HG02870 (cell line): ENCODE measurements at regions not wholly inside any gene's neighbourhood (a gene's known extent, or its start where the extent isn't known, plus 50 kb on each side); places are given as distances from the start of the nearest gene placed in this dataset.

ENCODE experiments used
- ATAC-seq: cut with Tn5 transposase; IDR thresholded peaks from one replicate; pipeline ENCODE4 v1.9.1; 2021; ENCODE audit warnings: mild to moderate bottlenecking, moderate library complexity; ENCODE audit not compliant: unreplicated experiment

DNA sequence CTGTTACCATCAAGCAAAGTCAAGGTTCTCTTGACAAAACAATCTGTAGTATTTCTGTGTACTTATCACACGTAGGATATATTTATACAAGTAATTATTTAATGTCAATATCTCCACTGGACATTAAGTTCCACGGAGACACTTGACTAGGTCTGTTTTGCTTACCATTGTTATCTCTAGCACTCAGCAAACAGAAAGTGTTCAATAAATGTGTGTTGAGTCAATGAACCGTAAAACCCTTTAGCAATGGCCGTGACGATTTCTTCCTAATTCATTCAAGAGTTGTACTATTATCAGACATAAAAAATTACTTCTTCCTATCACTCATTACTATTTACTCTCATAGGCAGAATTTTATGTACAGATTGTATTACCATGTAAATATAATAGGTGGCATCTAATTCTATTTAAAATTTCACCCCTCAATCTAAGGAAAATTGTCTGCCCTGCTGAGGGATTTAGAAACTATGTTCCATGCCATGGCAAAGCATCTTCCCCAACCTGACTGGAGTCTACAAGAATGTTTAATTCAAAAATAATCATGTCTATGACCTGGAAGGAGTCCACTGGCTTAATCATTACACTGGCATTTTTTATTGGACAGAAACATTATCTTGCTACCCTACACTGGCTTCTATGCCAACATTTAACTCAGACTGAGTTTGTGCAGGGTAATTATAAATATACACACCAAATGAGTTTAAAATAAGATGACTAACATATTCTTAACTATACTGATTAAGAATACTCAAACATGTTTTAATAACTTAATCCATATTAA lies 301.9 kb downstream of the ZEB2 start:
- ATAC-seq = no peak

DNA sequence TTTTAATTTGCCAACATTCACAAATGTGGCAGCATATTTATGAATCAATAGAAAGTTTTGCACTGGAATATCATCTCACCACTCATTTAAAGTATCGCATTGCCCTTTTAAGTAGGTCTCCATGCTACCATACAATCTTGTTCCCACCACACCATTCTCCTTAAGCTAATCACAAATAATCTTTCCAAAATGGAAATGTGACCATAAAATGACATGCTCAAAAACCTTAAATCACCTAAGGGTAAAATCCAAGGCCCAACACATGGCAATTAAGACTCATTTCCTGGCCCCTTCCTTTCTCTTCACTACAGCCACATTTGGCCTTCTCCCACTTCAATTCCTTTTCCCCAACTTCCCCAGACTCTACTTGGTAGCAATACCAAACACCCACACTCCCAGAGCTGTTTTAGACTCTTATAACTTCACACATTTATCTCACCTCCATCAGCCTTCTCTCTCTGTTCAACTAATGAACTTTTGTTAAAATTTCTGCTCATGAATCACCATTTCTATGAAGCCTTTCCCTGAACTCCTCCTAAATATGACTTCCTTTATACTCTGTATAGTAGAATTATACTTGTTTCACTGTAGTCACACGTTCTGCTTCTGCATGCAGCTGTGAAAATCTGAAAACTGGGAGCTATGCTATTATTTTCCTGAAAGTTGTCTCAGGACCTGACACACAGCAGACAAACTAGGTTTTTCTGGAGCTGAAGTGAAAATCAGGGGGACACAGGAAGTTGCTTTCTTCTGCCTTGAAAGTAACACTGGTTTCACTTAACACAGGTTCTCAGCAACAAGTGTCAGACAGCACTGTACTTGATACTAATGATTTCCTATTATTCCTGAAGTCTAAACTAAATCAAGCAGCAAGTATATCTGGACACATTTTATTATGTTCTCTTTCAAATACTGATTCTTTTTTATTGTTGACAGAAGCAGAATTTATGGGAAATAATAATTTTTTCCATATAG lies 303.9 kb downstream of the ZEB2 start:
- peak; percentile 53 for ATAC-seq

DNA sequence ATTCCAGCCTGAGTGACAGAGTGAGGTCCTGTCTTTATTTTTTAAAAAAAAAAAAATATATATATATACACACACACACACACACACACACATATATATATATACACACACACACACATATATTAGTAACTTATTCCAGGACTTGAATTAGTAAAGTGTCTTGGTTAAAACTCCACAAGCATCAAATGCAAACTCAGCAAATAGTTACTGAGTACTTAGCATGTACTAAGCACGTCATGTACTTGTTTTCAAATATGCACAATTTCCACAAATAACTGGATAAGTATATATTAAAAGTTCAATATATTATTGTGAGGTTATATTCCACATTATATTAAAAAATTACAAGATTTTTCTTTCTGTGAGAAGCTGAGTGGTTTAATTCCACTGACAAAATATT lies 304.7 kb downstream of the ZEB2 start:
- no peak for ATAC-seq

DNA sequence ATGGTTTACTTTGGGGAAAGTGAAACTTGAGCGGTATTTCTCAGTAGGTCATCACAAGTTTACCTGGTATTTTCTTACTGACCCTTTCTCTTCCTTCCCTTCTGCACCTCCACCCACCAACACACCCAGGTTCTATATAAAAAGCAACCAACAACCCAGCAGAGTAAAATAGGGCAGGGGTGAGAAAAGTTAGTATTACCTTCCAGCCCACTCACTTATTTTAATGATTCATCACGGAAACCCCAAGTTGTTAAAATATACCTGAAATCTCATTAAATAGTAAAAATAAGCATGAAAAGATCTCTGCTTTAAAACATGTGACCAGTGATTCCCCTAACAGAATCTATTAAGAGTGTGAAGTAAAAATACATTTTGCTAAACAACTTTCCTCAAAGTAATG lies 306.1 kb downstream of the ZEB2 start:
- peak; percentile 90 for ATAC-seq

DNA sequence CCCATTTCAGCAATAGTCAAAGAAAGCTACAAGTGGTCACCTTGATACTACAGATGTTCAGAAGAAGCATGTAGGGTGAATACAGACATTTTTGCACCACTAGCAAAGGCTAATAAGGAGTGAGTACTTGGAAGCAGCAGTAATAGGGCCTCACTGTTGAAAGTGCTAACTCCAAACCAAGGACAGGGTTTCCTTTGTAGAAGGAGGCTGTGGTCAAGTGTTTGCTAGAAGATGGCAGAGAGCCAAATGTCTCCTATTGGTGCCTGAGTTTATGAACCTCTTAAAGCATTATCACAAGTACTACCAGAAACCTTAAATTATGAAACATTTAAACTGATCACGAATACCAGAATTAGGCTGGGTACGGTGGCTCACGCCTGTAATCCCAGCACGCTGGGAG lies 308.1 kb downstream of the ZEB2 start:
- no peak for ATAC-seq

DNA sequence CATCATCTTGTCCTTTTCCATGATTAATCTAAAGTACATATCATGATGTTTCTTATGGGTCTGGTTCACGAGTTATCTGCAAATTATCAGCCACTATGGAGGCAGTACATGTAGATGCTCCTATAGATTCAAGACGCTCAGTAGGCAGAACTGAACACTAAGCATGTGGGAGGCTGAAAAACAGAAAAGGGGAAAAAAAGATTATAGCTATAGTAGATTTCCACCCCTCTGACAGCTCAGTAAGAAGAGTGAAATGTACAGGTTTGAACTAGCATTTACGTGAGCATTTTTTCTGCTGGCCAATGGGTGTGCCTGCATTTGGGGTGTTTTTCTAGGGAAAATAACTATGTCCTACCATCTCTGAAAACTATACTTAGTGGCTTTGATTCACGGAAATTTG lies 308.9 kb downstream of the ZEB2 start:
- no peak for ATAC-seq

DNA sequence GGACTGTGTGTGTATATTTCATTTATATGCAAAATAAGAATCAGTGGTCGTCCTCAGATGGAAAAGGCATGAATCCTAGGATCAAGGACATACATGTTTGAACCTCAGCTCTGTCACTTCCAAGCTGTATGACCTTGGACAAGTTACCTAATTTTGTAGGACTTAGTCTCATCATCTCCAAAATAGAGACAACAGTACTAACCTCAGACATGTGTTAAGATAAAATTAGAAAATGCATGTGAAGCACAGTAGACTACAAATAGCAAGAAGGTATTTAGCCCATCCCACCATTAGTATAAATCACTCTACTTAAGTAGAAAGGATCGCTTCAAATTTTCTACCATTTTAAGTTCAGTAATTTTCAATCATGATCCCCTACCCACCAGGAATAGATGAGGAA lies 309.8 kb downstream of the ZEB2 start:
- ATAC-seq = no peak

DNA sequence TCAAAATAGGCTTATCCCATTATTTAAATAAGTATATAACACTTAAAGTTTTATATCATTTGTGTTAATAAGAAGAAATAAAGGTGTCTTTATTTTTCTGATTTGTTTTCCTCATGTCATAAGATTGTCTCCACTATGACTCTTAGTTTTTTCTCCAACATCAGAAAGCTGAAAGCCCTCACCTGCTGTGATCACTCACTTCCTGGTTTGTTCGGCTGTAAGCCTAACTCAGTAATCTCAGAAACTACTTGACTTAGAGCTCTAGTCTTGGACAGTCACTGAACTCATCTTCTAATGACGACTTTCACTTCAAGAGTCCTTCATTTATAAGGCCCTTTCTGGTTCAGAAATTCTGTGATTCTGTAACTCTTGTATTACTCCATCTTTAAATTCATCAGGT lies 311.0 kb downstream of the ZEB2 start:
- no peak for ATAC-seq

DNA sequence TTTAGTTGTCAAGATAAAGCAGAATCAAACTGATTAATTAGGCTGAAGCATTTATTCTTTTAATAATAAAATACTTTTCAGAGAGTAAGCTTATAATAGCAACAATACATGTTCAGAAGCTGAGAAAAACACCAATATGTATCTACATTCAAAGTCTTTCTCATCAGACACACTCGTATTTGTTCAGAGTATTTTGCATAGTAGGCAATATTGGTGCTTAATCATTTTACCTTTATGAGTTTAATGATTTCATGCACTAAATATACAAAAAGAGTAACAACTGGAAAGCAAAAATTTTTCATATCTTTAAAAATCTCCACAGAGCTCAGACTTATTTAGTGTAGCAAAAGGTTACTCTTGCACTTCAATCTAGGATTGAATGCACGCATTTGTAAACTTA lies 313.9 kb downstream of the ZEB2 start:
- no peak for ATAC-seq

DNA sequence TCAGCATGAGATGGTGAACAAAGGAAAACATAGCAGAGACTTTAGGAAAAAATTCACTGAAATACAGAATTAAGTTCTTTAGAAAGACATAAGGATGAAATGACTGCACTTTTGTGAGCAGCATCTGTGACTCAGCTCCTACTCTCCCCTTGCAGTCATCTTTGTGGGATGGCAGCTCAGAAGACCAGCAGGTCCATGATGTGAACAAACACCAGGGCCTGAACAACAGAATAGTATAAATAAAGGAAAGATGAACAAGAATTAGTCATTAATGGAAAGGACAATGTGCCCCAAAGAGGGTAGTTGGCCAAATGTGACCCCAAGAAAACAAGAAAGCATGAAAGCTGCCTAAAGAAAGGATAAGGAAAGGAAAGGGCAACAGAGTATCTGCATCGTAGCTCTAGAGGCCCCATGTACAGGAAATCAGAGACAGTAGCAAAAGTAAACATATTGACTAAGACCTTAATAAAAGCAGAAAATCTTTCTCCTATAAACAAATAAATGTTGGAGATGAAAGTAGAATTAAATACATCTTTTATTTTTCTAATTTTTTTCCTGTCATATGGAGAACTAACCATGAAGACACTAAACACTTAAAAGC lies 318.0 kb downstream of the ZEB2 start:
- ATAC-seq = no peak

DNA sequence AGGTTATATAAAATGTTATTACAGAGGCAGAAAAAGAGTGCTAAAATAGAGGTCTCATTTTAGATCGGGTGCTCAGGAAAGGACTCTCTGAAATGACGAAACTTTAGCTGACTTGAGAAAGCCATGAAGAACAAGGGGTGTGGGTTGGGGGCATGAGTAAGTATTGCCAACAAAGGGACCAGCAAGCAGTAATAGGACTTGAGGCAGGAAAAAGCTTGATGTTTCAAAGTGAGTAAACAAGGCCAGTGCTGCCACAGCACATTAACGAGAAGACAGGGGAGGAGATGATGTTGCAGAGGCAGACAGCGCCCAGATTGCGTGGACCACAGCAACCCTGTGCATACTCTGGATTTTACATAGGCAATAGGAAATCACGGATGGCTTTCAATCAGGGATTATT lies 318.8 kb downstream of the ZEB2 start:
- no peak for ATAC-seq

DNA sequence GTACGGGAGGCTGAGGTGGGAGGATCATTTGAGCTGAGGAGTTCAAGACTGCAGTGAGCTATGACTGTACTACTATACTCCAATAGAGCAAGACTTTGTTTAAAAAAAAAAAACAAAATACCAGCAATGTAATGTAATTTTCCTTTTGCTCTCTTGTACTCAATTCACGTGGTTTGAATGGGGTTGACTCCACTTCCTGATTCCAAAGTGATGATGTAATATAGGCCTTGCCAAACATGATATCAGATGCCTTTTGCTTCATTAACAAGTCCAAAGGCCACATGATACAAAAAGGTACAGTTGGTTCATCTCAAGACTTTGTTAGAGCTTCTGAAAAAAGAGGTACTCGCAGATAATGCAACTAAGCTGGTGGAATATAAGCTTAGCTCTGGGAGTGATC lies 321.8 kb downstream of the ZEB2 start:
- no peak for ATAC-seq

DNA sequence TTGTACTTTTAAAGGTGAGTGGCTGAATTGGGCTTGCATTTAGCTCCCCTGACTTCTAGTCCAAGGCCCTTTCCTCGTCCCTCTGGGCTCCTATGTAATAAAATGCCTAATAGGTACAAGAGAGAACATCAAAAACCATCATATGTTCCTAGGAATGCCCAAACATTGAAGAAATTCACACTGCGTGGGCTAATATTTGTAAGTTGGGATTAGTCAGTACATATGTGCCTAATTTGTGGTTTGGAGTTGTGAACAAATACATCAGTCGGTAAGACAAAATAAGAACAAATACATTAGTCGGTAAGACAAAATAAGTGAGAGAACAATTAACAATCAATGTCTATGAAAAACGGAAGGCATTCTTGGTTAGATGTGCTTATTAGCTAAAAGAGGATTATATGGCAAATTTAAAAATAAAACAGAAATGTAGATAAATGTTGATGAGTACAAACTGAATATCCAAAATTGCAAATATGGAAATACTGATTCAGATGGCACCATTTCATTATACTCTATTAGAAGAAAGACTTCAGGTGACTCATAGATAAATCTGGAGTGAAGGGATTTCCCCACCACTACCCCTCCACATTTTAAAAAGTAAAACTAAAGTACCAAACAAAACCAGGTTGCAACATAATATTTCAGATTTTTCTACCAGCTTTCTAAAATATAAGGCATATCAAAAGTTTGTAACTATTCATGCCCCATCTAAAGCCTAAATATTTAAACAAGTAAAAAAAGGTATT lies 325.4 kb downstream of the ZEB2 start:
- no peak for ATAC-seq

DNA sequence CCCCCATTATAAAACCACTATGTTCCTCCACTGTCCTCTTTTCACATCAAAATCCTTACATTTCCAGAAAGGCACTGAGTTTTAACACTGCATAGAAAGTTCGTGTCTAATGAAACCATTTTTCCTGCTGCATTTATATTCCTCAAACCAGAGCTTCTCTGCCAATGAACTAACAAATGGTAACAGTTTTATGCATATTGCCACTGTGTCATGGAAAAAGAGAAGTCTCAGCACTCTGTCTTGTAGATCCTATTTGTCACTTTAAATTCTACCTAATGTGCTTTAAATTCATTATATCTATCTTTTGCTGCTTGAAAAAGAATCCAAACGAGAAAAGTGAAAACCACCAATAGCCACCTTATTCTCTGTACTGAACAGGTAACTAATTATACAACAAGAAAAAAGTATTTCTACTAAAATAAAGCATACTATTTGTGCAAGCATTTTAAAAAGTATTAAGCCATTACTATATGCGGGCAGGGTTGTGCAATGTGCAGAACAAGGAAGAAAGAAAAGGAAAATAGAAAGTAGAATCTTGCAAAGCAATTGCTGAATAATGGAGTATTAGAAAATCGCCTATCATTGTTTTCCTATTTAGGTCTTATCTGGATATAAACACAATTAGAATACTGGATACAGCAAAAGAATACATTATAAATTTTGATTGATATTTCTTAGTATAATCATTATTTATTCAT lies 328.9 kb downstream of the ZEB2 start:
- no peak for ATAC-seq

DNA sequence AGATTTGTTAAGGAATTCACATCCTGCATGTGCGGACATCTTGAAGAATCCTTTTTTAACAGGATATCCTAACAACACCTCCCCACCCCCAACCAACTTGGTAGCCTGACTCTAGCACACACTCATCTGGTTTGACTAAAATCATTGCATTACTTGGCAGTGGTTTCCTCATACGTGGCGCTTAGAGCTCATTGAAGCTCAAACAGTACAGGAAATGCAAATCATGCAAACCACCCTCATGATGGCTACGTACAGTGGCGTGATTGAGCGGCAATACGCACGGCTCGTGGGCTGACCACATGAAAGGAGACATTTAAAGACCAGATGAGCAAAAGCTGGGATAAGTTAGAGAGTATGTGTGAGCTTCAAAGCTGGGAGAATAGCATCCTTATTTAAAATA lies 336.2 kb downstream of the ZEB2 start:
- peak; percentile 91 for ATAC-seq

DNA sequence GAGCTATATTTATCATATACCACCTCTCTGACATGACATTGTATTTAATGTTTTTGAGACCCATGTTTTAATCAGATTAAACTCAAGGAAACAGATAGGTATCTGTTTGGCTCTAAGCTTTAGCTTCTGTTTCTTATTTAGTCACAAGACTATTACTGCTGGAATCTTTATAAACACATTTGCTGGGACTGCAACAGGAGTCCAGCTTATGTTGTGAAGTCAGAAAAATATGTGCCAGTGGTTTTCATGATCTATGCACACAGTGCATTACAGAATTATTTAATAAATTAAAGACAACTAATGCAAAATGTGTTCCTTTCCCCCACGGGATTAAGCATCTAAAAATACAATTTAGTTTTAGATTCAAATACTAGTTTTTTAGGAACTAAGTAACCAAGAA lies 338.9 kb downstream of the ZEB2 start:
- ATAC-seq = no peak

DNA sequence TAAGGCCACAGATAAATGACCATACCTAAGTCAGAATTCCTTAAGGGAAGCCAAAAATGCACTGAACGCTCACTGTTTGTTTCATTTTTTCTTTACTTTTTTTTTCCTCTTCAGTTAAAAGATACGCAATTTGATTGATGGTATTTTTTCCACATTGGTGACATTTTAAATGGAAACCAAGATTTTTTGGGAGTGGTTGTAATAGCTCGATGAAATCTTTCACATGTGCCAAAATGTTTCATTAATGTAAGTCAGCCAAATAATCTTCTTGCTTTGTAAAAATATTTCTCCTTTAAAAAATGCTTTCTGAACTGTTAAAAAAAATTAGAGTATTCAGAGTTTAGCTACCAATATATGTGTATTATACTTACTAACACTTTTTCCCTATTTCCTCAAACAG lies 339.8 kb downstream of the ZEB2 start:
- ATAC-seq = no peak

DNA sequence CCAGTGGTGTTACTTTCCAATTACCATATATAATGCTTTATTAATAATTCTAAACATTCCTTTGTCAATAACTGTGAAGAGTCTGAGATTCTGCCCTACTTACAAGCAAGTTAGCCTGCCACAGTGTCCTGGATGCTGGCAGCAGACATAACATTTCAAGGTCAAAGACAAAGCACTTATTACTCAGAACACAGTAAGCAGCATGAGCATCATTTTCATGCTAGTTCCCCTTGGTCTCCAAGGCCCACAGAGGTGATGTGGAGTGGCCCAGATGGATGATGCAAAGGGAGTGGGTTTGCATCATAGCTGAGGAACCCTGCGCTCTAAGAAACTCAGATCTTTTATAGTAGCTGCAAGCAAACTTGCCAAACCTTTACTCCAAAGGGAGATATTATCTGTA lies 349.7 kb downstream of the ZEB2 start:
- ATAC-seq = no peak

DNA sequence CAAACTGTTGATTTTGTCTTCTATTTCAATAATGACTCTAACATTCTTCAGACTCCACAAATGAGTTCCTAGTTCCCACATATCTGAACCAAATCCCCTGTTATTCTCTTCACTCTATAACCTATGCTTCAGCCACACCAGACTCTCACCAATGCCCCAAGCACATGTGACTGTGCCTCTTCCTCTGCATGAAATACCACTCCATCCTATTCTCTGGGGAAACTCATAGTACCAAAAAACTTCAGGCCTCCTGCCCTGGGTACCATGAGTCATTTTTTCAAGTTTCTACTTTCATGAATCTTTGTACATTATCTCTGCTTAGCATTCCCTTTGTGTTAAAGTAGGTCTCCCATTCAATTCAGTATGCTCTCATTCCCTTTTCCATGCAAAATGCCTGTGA lies 353.2 kb downstream of the ZEB2 start:
- ATAC-seq = no peak

DNA sequence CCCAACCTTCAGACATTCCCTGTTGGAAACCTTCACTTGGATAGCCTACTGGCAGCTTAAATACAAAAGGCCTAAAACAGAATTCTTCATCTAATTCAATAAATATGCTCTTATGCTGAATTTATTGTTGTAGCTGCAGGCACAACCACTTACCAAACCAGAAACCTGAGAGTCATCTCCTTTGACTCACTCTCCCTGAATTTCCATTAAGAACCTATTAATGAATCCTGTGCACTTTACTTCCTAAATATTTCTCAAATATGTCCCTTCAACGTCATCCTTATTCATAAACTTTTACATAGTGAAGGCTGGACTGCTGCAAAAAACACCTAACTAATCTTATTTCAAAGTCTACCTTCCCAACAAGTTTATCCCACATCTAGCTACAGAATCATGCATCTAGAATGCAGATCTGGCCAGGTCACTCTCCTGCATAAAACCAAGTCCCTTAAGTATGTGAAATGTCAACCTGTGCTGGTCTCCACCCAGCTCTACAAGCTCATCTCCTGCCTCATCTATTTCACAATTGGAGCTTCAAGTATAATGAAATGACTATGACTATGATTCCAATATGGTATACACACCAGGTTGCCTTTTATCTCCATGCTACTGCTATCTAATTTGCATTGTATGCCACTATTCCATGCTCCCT lies 354.2 kb downstream of the ZEB2 start:
- no peak for ATAC-seq
